ENCODE measurements at regions not wholly inside any gene's neighbourhood (a gene's known extent, or its start where the extent isn't known, plus 50 kb on each side); places are given as distances from the start of the nearest gene placed in this dataset.
"Not testable (repeated sequence)": the region's sequence is repeated elsewhere in the genome, so short reads cannot be mapped to it uniquely, and the experiment has no call there.

DNA sequence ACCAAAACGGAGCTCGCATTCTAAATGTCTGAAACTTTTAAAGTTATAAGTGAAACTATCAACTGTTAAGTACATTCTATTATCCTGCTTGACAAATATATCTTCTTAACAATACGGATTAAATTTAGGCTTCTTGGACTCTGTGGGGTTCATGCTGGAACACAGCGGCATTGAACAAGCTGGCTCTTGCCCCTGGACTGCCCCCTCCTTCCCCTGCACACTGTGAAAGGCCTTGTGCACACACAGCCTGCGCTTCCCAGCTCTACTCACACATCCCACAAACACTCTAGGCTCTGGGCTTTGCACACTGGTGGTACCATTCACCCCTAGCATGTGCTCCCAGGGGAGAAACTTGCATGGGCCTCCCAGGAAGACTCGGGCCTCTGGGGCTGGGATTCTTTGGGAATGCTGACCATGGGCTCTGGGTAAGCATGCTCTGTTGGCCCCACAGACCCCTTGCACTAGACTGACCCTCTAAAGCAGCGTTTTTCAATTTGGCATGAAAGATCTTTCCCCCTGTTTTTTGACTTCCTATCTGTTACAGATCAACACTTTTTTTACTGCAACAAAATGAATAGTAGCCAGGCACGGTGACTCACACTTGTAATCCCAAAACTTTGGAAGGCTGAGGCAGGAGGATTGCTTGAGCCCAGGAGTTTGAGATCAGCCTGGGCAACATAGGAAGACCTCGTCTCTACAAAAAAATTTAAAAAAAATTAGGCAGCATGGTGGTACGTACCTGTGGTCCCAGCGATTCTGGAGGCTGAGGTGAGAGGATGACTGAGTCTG, 96.2 kb upstream of the CPM start:
- no peak for DNase-seq (ENCODE audit: low spot score)

DNA sequence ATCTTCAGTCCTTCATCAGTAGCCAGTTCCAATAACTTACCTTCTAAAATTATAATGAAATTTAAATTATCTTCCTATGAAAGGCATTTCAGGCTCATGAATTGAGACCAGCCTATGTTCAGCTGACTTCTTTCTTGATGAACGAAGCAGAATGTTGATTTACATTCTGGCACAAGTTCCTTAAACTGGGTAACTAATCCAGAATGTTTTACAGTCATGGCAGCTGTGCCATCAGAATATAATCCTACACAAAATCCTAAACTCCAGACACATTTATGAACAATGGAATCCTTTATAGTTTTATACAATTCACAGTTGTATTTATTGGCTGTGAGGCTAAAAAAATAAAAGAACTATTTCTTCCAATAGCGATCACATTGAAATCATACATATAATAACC, 97.3 kb upstream of the CPM start:
- no peak for DNase-seq (ENCODE audit: low spot score)

DNA sequence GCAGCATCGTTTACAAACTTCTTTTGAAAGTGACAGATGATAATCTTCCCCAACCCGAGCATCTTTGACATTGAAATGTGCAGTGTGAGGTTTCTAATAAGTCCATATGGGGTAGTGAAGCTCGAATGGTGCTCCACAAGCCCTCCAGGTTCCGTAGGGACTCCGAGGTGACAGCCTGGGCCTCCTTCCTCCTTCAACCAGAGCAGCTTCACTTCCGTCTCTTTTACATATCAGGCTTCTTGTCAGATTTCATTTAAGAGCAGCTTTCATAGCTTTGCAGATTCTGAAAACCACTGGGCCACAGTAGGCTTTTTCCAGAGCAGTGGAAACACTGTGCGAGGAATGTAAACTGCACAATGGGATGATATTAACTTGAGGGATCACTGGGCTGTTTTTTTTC, 103.6 kb upstream of the CPM start:
- no peak for DNase-seq (ENCODE audit: low spot score)

DNA sequence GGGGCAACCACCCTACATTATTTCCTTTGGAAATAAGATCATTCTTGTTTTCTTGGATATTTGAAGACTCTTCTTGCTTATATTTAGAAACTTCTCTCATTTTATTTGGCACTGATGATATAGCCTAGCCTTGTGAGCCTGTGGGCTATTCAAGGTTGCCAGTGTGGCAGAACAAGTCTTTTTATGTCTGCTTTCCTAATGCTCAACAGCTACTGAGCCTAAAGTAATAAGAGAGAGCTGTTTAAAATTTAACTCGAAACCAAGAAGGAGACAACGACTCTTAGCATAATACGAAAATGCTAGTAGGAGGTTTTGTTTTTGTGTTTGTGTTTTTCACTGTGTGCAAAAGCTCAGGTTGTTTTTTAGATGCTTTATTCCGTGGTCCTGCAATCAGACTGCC, 104.0 kb upstream of the CPM start:
- no peak for DNase-seq (ENCODE audit: low spot score)

DNA sequence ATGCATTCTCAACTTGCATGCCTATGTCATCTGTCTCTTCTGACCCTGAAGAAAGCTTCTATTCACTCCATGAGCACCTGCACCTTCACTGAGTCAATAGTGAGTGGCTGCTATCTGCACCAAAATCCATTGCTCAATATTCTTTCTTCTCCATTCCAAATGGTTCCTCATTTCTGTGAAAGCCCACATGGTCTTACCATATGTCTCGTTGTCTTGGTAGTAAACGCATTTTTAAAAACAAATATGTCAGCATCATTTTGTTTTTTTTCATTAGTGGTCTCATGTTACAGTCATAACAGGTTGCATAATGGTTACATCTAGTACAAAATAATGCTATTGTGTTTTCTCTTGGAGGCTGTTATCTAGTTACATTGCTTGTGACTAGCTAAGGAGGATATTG, 106.9 kb upstream of the CPM start:
- DNase-seq (ENCODE audit: low spot score): no peak

DNA sequence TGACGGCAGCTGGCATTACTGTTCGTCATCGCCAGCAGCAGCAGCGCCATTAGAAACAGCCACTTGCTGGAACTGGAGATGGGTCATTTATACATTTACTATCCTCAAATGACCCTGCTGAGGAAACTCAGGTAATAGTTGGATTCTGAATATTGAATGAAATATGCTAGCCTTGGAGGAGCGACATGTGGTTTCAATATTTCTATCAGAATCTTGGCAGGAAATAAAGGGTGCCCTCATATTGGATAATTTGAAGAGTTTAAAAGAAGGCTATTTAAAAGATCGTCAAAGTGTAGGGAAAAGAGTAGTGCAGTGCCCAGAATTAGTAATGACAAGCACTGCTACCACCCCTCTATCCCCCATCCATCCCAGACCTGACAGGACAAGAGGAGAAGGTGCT, 109.6 kb upstream of the CPM start:
- DNase-seq (ENCODE audit: low spot score): no peak

DNA sequence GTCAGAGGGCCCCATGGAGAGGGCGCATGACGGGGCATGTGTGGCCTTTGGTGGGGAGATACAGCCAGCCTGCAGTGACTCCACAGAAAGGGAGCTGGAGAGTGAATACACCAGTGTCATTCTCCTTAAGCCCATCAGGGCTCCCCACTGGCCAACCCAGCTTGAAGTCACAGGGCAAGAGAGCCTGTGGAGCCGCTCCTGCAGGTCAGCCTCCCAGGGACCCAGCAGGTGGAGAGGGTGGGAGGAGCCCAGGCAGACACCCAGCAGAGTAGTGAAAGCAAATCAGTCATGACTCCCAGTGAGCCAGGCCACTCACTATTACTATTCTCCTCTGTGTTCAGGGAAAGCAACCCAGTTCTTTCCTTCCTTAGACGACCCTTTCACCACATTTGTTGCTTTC, 110.0 kb upstream of the CPM start:
- DNase-seq (ENCODE audit: low spot score): no peak

DNA sequence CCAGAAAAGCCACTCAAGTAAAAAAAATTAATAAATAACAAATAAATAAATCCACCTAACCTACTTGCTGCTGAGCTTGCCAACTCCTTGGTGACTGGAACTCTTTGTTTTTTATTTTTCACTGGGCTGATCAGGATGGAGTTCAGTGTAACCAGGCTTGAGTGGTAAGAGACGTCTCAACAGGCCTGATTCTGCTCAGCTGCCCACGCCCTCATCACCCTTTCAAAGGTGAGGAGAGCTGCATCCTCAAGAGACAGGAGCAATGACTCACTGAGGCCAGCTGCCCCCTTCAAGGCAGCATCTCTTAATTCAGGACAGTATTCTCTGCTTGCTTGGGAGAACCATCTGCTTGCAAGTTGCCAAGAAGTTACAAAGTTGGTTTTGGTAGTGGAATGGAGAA, 111.9 kb upstream of the CPM start:
- DNase-seq (ENCODE audit: low spot score): no peak

DNA sequence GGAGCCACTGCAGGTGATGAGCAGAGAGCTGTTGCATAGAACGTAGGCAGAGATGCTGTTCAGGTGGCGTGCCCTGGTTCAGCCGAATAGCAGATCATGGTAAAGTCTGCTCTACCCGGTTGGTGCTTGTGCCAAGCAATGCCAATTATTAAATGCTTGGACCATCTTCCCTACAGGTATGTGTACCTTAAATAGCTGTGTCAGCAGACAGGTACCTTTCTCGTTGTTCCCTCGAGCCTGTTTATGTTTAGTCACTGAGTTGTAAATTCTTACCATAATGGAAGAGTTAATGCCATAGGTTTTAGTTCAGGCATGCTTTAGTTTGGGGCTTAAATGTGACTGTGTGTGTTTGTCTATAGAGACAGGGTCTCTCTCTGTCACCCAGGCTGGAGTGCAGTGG, 112.5 kb upstream of the CPM start:
- no peak for DNase-seq (ENCODE audit: low spot score)

DNA sequence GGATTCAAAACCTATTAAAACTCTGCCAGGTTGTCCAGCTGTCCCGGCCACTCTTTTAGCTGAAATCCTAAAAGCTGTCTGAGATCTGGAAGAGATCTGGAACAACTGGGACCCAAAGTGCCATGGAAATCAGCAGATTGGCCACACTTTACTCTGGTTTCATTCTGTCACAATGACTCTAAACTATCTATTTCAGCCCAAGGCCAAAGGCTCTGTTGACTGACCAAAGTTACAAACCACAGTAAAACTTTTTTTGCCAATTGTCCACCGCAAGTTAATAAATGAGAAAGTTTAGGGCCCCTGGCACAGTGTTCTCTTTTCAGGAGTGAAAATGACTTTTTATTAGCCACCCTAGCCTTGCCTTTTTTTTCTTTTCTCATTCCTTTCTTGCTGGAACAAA, 113.4 kb upstream of the CPM start:
- no peak for DNase-seq (ENCODE audit: low spot score)

DNA sequence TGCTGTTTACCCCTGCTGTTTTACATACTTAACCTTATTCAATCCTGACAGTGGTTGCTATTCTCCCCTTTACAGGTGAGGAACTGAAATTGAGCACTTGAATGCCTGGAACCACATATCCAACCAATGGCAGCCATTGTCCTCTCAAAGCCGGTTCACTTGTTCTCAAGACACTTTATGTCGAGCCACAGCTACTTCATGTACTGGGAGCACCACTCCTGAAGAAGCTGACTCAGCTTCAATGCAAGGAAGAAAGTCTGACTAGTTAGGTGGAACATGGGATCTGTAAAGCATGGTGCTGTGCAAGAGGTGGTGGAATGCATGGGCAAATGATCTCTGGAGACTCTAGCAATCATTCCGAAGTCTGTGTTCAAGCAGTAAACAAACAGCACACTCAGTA, 113.9 kb upstream of the CPM start:
- no peak for DNase-seq (ENCODE audit: low spot score)

DNA sequence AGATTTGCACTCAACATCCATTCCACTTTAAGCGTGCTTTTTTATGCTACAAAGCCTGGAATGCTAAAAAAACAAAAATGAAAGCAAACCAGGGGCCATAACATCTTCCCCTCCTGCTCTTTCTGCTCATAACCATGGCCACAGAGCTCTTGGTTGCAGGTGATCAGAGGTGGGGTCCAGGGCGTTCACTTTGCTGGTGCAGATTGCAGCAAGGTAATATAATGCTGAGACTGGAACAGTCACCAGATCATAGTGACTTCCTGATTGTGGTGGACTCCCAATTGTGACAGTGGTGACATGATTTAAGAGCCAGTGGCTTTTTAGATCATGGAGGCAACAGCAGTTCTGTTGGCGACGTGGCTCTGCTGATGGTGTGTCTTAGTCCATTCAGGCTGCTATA, 115.0 kb upstream of the CPM start:
- no peak for DNase-seq (ENCODE audit: low spot score)

DNA sequence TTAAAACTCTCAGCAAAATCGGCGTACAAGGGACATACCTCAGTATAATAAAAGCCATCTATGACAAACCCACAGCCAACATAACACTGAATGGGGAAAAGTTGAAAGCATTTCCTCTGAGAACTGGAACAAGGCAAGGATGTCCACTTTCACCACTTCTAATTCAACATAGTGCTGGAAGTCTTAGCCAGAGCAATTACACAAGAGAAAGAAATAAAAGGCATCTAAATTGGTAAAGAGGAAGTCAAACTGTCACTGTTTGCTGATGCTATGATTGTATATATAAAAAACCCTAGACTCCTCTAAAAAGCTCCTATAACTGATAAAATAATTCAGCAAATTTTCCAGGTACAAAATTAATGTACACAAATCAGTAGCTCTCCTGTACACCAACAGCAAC, 116.9 kb upstream of the CPM start:
- DNase-seq (ENCODE audit: low spot score): not testable (repeated sequence)

DNA sequence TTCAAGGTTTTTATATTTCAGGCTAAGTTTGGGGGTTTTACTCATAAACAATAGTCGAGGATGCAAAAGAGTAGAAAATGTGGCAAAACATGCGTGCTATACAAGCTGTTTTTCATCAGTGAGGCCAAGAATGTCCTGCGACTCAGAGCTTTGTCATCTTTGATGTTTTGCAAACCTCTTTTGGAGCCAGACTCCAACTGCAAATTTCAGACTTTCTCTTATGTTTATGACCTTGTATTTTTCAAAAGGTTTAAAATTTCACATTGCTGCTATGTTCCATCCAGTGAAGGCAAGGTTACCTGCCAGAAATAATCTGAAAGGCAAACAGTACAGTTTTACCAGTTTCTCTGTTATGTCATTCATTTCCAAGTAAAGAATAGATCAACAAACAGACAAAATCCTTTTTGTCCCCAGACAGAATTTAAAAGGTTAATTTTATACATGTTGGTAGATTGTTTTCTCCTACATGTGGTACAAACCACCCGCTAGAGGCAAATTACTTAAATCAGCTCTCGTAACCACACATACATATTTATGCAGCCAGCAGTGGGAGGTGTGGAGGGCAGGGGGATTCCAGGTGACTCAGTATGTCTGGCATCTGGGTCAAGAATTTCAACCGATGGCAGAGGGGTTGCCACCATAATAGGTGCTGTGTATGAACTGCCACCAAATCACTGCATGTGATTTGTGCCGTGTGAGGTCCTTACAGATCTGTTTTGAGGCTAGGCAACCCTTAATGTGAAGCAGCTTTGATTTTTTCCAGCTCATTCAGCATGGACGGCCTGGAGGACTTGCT, 119.8 kb upstream of the CPM start:
- peak; percentile 54 for DNase-seq (ENCODE audit: low spot score)

DNA sequence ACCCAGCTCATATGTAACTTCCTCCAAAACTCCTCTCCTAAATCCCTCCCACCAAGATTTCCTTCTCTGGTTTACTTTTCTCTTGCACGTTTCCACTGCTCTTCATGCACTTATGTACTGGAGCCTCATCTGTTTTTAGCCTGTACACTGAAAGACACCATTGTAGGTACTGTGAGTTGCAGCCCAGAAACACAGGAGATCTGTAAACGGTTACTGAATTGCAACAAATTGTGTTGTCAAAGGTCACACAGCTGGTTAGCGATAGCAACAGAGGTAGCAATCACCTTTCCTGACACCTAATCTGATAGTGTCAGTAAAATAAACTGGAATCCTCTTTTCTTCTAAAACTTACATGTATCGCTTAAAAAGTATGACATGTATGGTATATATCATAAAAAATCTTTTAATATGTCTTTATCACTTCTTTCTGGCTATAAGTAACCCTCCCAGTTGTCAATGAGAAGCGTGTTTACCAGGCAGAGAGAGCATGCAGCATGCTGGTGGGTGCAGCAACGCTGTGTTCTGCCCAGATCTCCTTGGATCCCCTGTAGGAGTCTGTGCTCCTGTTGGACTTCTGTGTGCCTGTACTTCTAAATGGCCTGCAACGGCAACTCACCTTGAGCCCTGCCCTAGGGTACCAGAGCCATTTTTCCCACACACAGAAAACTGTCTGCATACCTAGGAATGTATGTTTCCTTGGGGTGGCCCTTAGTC, 121.5 kb upstream of the CPM start:
- no peak for DNase-seq (ENCODE audit: low spot score)

DNA sequence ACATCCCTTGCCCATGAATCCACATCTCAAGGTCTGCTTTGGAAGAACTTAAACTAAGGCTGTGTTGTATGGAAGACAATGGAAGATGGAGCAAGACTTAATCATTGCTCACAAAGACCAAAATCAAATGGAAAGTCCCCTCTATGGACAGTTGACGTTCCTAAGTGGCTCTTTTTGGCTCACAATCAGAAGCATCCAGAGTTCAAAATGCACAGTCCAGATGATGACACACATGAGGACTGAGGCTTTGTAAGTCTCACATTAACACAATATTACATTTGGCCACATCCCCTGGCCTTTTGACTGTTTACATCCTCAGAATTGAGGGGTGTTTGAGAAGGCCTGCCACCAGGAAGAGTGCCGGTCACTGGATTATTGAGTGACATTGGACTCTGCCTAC, 122.3 kb upstream of the CPM start:
- DNase-seq (ENCODE audit: low spot score): no peak

DNA sequence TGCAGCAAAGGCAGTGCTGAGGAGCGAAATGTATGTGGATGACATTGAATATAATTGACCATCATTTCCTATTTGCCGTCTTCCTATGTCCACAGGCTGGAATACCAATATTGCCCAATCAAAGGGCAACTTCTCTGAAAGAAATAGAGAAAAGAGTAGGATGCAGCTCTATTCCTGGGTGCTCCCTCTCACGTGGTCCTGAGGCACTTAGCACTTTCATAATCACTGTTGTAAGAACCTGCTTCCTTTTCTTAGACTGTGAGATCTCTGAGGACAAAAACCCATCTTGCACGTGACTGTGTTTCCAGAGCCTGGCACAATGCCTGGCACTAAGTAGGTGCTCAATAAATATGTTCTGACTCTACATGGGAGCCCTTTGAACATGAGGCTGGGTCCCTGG, 122.7 kb upstream of the CPM start:
- no peak for DNase-seq (ENCODE audit: low spot score)

DNA sequence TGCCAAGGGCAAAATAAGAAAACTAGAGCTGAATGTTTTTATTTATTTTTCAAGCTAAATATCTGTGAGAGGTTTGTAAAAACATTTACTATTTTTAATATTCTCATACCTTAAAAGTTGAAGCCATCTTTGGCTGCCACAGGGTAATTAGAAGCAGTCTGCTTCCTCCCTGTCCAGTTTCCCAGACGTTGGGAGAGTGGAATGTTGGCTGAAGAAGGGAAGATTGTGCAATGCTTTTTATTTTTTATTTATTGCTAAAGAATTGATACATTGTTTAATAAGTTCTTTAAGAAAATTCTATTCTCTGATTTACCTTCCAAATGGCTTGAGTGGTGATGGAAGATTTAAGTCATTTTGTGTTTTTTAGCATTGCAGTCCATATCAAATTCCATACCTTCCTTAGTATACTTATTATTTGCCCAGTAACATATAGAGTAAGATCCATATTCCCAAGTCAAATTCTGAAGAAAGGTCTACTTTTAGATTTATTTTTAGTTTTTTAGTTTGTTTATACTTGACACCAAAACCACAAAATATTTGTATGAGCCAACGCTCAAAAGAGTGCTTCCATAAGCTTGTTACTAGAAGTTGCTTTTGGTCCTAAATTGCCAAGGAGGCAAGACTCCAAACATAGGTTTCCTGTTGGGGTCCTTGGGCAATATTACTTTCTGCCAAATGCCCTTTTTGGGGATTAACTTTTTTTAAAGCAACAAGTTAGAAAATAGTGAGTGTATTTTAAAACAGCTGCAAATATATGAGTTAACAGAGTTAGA, 124.0 kb upstream of the CPM start:
- no peak for DNase-seq (ENCODE audit: low spot score)

DNA sequence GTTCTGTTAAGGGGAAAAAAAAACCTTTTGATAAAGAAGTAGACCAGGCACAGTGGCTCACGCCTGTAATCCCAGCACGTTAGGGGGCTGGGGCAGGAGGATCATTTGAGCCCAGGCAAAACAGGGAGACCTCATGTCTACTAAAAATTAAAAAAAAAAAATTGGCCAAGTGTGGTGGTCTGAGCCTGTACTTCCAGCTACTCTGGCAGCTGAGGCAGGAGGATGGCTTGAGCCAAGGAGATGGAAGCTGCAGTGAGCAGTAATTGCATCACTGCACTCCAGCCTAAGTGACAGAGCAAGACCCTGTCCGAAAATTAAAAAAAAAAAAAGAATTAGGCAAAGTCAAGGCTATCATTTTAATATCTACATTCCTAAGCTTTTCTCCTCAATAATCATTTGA, 124.8 kb upstream of the CPM start:
- no peak for DNase-seq (ENCODE audit: low spot score)

DNA sequence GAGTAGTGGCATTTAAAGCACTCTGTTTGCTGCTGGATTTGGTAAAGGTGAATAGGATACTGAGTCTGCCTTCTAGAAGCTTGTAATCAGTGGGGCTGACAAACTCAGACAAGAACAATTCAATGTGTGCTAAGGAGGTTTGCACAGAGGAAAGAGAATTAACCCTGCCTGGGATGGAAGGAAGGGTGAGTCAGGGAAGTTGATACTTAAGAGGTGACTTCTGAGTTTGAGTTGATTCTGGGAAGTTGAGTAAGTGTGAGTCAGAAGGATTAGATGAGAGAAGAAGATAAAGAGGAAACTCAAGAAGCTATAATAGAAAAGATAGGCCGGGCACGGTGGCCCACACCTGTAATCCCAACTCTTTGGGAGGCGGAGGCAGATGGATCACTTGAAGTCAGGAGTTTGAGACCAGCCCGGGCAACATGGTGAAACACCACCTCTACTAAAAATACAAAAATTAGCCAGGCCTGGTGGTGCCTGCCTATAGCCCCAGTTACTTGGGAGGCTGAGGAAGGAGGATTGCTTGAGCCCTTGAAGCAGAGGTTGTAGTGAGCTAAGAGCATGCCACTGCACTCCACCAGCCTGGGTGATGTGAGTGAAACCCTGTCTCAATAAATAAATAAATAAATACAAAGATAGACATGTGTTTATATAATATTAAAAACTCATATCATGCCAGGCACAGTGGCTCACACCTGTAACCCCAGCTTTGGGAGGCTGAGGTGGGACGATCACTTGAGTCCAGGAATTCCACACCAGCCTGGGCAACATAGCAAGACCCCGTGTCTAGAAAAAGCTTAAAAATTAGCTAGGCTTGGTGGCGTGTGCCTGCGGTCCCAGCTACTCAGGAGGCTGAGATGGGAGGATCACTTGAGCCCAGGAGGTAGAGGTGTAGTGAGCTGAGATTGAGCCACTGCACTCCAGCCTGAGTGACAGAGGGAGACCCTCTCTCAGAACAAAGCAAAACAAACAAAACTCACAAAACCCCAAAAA, 126.8 kb upstream of the CPM start:
- DNase-seq (ENCODE audit: low spot score): peak; percentile 18

DNA sequence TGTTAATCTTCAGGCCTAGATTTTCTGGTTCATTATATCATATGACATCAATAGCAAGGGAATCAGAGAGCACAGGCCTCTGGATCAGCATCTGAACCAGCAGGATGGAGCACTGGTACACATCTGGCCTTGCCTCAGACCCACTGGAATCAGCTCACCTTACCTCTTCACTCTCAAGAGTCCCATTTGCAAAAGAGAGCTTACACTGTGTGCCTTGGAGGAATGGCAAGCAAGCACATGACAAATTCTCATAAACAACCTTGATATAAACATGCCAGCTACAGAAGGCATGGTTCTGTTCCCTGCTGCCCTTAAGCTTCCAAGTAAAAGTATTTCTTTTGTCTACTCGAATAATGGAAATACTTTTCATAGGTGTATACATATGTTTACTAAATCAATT, 128.6 kb upstream of the CPM start:
- DNase-seq (ENCODE audit: low spot score): no peak

All from AG08396 (cell line).